ENCODE measurements at regions not wholly inside any gene's neighbourhood (a gene's known extent, or its start where the extent isn't known, plus 50 kb on each side); places are given as distances from the start of the nearest gene placed in this dataset.

DNA sequence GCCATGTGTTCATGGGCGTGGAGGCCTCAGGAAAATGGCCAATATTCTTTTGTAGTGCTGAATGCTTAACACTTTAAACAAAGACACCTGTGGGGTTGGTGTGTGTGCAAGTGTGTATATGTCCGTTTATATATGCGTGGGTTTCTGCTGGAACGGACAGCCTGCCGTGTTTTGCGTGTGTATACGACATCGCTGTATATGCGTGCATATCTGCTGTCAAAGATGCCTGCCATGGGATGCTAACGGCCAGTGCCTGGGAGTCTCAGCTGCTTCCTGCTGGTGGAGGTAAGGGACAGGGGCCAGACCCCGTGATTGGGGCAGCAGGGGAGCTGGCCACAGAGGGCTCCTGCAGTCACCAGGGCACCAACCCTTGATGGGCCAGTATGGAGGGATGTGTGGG, 216.3 kb upstream of the SHH start:
- ATAC-seq = no peak; the same call in 2 of the 3 replicates
- H3K9me3 Mint-ChIP-seq = peaks cover 3% of the 10 kb centered on the region; the same call in 2 of the 3 replicates
- no peak for TF ChIP-seq STAT1 (IDR thresholded peaks at IDR 0.05; ENCODE audit: unreplicated experiment)
- TF ChIP-seq, protein P1, sequence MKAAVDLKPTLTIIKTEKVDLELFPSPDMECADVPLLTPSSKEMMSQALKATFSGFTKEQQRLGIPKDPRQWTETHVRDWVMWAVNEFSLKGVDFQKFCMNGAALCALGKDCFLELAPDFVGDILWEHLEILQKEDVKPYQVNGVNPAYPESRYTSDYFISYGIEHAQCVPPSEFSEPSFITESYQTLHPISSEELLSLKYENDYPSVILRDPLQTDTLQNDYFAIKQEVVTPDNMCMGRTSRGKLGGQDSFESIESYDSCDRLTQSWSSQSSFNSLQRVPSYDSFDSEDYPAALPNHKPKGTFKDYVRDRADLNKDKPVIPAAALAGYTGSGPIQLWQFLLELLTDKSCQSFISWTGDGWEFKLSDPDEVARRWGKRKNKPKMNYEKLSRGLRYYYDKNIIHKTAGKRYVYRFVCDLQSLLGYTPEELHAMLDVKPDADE (IDR thresholded peaks at IDR 0.05) = no peak
- no peak for TF ChIP-seq JUNB (IDR thresholded peaks at IDR 0.05; ENCODE audit: unreplicated experiment)
- no peak for TF ChIP-seq EZH2 (IDR thresholded peaks at IDR 0.05; ENCODE audit: low read depth, unreplicated experiment)
- TF ChIP-seq, protein P2, sequence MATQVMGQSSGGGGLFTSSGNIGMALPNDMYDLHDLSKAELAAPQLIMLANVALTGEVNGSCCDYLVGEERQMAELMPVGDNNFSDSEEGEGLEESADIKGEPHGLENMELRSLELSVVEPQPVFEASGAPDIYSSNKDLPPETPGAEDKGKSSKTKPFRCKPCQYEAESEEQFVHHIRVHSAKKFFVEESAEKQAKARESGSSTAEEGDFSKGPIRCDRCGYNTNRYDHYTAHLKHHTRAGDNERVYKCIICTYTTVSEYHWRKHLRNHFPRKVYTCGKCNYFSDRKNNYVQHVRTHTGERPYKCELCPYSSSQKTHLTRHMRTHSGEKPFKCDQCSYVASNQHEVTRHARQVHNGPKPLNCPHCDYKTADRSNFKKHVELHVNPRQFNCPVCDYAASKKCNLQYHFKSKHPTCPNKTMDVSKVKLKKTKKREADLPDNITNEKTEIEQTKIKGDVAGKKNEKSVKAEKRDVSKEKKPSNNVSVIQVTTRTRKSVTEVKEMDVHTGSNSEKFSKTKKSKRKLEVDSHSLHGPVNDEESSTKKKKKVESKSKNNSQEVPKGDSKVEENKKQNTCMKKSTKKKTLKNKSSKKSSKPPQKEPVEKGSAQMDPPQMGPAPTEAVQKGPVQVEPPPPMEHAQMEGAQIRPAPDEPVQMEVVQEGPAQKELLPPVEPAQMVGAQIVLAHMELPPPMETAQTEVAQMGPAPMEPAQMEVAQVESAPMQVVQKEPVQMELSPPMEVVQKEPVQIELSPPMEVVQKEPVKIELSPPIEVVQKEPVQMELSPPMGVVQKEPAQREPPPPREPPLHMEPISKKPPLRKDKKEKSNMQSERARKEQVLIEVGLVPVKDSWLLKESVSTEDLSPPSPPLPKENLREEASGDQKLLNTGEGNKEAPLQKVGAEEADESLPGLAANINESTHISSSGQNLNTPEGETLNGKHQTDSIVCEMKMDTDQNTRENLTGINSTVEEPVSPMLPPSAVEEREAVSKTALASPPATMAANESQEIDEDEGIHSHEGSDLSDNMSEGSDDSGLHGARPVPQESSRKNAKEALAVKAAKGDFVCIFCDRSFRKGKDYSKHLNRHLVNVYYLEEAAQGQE (IDR thresholded peaks at IDR 0.05; ENCODE audit: unreplicated experiment) = no peak
- no peak for TF ChIP-seq NANOG (IDR thresholded peaks at IDR 0.05; ENCODE audit: borderline replicate concordance)
- no peak for TF ChIP-seq EZH2phosphoT487 (IDR thresholded peaks at IDR 0.05; ENCODE audit: unreplicated experiment)
- no peak for TF ChIP-seq POLR2AphosphoS5 (IDR thresholded peaks at IDR 0.05; ENCODE audit: low read depth)
- TF ChIP-seq CREB1 (CRISPR knock-in tag; IDR thresholded peaks at IDR 0.05; ENCODE audit: low read depth) = no peak
- TF ChIP-seq, protein P3, sequence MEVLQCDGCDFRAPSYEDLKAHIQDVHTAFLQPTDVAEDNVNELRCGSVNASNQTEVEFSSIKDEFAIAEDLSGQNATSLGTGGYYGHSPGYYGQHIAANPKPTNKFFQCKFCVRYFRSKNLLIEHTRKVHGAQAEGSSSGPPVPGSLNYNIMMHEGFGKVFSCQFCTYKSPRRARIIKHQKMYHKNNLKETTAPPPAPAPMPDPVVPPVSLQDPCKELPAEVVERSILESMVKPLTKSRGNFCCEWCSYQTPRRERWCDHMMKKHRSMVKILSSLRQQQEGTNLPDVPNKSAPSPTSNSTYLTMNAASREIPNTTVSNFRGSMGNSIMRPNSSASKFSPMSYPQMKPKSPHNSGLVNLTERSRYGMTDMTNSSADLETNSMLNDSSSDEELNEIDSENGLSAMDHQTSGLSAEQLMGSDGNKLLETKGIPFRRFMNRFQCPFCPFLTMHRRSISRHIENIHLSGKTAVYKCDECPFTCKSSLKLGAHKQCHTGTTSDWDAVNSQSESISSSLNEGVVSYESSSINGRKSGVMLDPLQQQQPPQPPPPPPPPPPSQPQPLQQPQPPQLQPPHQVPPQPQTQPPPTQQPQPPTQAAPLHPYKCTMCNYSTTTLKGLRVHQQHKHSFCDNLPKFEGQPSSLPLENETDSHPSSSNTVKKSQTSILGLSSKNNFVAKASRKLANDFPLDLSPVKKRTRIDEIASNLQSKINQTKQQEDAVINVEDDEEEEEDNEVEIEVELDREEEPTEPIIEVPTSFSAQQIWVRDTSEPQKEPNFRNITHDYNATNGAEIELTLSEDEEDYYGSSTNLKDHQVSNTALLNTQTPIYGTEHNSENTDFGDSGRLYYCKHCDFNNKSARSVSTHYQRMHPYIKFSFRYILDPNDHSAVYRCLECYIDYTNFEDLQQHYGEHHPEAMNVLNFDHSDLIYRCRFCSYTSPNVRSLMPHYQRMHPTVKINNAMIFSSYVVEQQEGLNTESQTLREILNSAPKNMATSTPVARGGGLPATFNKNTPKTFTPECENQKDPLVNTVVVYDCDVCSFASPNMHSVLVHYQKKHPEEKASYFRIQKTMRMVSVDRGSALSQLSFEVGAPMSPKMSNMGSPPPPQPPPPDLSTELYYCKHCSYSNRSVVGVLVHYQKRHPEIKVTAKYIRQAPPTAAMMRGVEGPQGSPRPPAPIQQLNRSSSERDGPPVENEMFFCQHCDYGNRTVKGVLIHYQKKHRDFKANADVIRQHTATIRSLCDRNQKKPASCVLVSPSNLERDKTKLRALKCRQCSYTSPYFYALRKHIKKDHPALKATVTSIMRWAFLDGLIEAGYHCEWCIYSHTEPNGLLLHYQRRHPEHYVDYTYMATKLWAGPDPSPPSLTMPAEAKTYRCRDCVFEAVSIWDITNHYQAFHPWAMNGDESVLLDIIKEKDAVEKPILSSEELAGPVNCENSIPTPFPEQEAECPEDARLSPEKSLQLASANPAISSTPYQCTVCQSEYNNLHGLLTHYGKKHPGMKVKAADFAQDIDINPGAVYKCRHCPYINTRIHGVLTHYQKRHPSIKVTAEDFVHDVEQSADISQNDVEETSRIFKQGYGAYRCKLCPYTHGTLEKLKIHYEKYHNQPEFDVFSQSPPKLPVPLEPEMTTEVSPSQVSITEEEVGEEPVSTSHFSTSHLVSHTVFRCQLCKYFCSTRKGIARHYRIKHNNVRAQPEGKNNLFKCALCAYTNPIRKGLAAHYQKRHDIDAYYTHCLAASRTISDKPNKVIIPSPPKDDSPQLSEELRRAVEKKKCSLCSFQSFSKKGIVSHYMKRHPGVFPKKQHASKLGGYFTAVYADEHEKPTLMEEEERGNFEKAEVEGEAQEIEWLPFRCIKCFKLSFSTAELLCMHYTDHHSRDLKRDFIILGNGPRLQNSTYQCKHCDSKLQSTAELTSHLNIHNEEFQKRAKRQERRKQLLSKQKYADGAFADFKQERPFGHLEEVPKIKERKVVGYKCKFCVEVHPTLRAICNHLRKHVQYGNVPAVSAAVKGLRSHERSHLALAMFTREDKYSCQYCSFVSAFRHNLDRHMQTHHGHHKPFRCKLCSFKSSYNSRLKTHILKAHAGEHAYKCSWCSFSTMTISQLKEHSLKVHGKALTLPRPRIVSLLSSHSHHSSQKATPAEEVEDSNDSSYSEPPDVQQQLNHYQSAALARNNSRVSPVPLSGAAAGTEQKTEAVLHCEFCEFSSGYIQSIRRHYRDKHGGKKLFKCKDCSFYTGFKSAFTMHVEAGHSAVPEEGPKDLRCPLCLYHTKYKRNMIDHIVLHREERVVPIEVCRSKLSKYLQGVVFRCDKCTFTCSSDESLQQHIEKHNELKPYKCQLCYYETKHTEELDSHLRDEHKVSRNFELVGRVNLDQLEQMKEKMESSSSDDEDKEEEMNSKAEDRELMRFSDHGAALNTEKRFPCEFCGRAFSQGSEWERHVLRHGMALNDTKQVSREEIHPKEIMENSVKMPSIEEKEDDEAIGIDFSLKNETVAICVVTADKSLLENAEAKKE (CRISPR knock-in tag; IDR thresholded peaks at IDR 0.05) = no peak
- no peak for TF ChIP-seq ZNF331 (CRISPR knock-in tag; IDR thresholded peaks at IDR 0.05; ENCODE audit: low read depth)
- TF ChIP-seq ZNF114 (CRISPR knock-in tag; IDR thresholded peaks at IDR 0.05) = no peak
- TF ChIP-seq, protein P4, sequence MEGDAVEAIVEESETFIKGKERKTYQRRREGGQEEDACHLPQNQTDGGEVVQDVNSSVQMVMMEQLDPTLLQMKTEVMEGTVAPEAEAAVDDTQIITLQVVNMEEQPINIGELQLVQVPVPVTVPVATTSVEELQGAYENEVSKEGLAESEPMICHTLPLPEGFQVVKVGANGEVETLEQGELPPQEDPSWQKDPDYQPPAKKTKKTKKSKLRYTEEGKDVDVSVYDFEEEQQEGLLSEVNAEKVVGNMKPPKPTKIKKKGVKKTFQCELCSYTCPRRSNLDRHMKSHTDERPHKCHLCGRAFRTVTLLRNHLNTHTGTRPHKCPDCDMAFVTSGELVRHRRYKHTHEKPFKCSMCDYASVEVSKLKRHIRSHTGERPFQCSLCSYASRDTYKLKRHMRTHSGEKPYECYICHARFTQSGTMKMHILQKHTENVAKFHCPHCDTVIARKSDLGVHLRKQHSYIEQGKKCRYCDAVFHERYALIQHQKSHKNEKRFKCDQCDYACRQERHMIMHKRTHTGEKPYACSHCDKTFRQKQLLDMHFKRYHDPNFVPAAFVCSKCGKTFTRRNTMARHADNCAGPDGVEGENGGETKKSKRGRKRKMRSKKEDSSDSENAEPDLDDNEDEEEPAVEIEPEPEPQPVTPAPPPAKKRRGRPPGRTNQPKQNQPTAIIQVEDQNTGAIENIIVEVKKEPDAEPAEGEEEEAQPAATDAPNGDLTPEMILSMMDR (conservative IDR thresholded peaks at IDR 0.05; ENCODE audit: low read depth in 2 of 2) = no peak

More for the DNA sequence above, 216.3 kb upstream of the SHH start:
- H3K4me1 Mint-ChIP-seq = no peaks in the 10 kb centered on the region; the same call in 2 of the 3 replicates
- Histone ChIP-seq H3K27ac (ENCODE audit: low read depth) (no peak overlapping the region), H3K36me3 (ENCODE audit: insufficient read depth) (no peaks in the 10 kb centered on the region), H4K20me1 (replicated peaks; ENCODE audit: insufficient read depth) (no peaks in the 10 kb centered on the region), H3K9me2 (ENCODE audit: insufficient read depth) (no peaks in the 10 kb centered on the region), H3F3A (replicated peaks; ENCODE audit: low read depth) (no peaks in the 10 kb centered on the region), H3K4me1 (ENCODE audit: insufficient read depth) (no peaks in the 10 kb centered on the region), H2AFZ (no peak overlapping the region), H3K4me2 (no peak overlapping the region), H3K27me3 (ENCODE audit: insufficient read depth) (no peaks in the 10 kb centered on the region), H3K4me3 (no peak overlapping the region), H3K79me2 (replicated peaks; ENCODE audit: insufficient read depth) (no peaks in the 10 kb centered on the region)
- H3K27me3 Mint-ChIP-seq (ENCODE audit: insufficient read depth, low read depth, poor library complexity) = no peaks in the 10 kb centered on the region
- no peak overlapping the region for H3K27ac Mint-ChIP-seq
- H3K4me3 Mint-ChIP-seq = no peak overlapping the region
- no peaks in the 10 kb centered on the region; the same call in 2 of the 3 replicates for H3K36me3 Mint-ChIP-seq (ENCODE audit: low read depth)
- no peak for DNase-seq (ENCODE audit: low spot score)

All from GM23338 (cell line).